ENCODE measurements at regions not wholly inside any gene's neighbourhood (a gene's known extent, or its start where the extent isn't known, plus 50 kb on each side); places are given as distances from the start of the nearest gene placed in this dataset.

DNA sequence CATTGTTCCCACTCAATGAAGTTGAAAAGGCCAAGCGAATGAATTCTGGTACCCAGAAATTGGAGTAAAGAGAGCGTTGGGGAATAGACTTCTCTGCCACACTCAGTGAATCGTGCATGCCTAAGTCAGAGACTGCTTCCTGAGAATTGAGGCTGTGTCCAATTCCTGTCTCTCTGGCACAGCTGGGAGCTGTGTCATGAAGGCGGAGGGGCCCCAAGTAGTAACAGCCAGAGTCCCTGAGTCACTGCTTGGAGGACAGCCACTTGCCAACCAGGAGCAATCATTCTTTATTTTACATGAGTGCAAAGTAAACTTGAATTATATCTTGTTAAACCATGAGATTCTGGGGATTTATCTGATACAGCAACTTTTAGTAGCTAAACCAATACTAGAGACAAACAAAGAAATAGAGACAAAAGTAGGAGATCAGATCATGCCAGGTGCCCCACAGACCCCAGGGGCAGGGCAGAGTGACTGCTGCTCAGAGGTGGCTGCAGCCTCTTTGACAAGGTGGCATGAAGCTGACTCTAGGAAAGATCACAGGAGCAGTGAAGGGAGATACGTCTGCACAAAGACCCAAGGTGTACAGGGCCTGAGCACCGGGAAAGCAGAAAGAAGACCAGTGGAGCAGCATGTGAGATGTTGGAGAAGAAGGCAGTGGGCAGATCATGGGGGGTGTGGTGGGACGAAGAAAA is 246.0 kb downstream of the GADD45G start:
- TF ChIP-seq, protein P1, sequence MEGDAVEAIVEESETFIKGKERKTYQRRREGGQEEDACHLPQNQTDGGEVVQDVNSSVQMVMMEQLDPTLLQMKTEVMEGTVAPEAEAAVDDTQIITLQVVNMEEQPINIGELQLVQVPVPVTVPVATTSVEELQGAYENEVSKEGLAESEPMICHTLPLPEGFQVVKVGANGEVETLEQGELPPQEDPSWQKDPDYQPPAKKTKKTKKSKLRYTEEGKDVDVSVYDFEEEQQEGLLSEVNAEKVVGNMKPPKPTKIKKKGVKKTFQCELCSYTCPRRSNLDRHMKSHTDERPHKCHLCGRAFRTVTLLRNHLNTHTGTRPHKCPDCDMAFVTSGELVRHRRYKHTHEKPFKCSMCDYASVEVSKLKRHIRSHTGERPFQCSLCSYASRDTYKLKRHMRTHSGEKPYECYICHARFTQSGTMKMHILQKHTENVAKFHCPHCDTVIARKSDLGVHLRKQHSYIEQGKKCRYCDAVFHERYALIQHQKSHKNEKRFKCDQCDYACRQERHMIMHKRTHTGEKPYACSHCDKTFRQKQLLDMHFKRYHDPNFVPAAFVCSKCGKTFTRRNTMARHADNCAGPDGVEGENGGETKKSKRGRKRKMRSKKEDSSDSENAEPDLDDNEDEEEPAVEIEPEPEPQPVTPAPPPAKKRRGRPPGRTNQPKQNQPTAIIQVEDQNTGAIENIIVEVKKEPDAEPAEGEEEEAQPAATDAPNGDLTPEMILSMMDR (IDR thresholded peaks at IDR 0.05; ENCODE audit: low read length) = no peak
- TF ChIP-seq EZH2 (IDR thresholded peaks at IDR 0.05; ENCODE audit: borderline replicate concordance, low read length) = no peak

Measured in OCI-LY1 (cell line).